ENCODE measurements at regions not wholly inside any gene's neighbourhood (a gene's known extent, or its start where the extent isn't known, plus 50 kb on each side); places are given as distances from the start of the nearest gene placed in this dataset.

DNA sequence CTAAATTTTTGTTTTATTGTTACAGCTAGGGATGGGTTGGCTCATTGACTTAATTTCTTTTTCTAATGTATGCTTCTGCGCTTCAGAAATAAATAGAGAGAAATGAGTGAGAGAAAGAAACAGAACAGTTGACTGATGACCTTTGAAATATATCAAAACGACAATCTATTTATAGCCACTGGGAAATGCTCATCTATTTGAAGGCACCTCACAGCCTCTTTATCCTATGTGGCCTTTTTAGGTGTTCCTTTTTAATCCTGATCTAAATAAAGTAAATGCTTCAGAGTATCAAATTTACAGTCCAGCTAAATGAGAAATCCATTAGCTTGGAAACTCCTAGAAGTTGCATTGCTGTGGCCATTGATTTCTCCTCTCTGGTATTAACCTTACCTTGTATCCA lies 943.5 kb upstream of the CITED2 start:
- DNase-seq, result no peak
- intact Hi-C loops (cut with DNase I), result no loop called here

DNA sequence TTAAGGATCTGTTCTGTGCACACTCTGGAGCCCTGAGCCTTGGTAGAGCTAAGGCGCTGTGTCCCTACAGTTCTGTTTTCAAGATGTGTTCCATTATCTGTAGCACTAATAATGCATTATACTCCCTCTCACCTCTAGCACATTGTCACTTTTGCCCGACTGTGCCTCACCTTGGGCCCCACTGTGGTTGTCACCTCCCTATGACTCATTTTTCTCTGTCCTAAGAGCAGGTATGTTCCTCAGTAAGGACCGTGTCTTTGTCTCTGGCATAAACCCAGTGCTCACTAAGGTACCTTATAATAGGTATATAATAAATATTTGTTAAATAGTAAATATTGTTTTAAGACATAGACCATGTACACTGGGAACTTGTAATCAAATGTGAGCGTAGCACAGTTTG lies 942.5 kb upstream of the CITED2 start:
- intact Hi-C loops (cut with DNase I), result no loop called here
- DNase-seq, result no peak

DNA sequence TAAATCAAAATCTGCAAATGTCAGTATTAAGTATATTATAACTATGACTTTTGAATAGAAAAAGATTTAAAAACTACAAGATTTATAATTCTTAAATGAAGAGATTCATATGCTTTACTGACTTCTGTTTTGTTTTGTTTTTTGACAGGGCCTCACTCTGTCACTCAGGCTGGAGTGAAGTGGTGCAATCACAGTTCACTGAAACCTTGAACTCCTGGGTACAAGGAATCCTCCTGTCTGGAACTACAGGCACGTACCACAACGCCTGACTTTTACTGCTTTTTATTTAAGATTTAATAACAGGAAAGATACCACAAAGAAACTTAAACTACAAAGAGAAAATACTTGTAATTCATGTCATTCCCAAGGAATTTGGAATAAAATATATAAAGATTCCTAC lies 940.2 kb upstream of the CITED2 start:
- DNase-seq, result no peak
- intact Hi-C loops (cut with DNase I), result no loop called here

DNA sequence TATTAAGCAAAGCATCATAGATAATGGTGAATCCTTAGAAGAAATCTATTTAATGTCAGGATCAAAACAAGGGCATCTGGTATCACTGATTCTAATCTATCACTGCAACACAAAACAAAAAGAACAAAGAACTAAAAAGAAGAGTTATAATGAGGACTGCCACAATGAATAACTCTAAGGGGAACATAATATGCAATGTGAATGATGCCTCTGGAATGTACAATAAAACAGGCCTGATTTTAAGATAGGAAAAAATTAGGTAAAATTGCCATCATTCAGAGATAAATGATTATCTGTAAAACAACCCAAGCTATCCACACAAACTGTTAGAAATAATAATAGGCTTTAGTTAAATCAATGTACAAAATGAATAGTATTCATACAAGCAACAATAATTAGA lies 936.7 kb upstream of the CITED2 start:
- DNase-seq, result no peak
- intact Hi-C loops (cut with DNase I), result no loop called here

DNA sequence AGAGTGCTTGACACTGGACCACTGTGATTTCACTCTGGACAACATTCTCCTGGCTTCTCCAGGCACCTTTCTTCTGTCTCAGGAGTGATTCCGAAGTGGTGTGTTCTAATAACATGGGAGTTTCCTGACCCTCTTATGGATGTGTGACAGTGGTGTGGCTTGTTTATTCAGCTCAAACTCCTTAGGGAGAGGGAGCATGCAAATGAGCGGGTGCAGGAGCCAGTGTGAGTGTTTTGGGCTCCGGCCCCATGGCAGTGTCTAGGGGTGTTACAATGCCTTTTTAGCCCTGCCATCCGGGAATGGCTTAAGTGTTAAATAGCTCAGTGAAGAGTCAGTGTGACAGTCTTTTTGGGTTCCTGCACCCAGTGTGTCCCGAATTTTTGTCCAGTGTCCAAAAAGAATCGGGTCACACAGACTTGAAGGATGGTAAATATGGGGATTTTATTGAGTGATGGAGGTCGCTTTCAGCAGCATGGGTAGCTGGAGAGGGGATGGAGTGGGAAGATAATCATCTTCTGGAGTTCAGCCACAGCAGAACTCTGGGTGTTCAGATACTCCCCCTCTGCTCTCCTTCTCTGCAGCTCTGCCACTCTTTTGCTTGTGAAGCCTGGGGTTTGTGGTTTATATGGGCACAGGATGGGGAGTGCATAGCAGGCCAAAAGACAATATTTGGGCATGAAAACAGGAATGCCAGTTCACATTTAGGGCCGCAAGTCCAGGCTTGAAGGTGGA lies 928.9 kb upstream of the CITED2 start:
- no peak for DNase-seq
- intact Hi-C loops (cut with DNase I), result no loop called here

DNA sequence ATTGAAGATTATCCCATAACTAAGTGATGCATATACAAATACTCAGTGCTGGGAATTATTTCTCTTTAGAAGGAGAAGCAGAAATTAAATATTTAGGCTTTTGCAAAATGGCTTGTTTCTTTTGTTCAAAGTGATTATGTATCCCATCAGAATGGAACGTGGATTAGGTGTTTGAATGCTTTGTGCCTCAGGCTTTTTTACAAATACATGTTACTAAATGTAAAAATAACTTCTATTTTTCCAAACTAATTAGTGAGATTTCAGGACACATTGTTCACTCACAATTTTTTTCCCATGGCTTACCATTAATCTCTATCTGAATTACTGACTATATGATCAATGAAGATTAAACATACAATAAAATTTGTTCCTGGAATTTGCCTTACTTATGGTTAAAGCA lies 925.9 kb upstream of the CITED2 start:
- intact Hi-C loops (cut with DNase I), result no loop called here
- no peak for DNase-seq

DNA sequence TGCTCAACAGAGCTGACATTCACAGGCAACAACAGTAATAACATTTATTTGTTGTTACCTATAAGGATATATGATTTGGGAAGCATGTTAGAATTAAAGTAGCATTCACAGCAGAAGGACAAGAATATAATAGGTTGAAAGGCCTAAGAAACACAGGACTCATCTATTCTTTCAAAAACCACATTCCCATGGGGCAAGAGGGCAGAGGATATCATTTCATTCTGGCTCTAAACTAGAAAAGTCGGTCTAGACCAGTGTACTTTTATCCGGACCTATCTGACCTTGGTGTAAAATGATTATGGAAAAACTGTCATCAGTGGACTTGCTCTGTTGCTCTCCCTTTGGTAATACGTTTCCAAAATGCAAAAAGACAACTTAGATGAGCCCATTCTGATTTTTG lies 914.7 kb upstream of the CITED2 start:
- intact Hi-C loops (cut with DNase I), result no loop called here
- no peak for DNase-seq

DNA sequence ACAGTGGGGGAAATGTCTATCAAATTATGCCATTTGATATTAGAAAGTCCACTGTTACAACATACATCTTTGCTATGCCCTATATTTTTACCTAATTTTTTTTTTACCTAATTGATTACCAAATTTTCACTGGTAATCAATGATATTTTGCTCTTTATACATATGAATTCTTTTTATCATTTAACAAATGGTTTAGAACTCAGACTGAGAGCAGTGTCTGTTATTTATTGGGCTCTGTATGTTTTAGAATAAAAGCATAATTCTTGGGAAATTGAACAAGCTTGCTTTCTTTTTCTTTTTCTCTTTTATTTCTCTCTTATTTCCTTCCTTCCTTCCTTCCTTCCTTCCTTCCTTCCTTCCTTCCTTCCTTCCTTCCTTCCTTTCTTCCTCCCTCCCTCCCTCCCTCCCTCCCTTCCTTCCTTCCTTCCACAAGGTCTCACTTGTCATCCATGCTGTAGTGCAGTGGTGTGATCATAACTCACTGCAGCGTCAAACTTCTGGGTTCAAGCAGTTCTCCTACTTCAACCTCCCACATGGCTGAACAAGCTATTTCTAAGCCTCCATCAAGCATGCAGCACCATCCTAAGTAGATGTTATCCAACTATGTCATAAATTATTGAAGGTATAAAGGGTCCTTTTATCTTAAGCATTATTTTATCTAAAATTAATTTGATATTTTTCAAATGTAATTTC lies 911.7 kb upstream of the CITED2 start:
- intact Hi-C loops (cut with DNase I), result no loop called here
- DNase-seq, result no peak

DNA sequence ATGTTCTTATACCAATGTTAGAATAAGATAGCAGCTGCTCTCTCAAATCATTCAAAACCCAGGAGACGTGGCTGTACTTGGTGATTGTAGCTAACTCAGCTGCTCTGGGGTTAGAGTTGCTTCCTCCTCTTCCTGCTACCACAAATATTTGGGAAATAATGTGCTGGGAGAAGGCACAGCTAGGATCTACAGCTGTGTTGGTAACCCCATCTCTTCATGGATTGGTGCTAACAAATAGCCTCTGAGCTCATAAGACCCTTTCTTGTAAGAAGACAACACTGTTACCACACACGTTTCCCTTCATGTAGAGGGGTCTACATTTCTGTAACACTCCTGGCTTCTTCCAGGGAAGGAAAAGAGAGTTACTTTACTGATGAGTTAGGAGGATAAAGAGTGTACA lies 911.0 kb upstream of the CITED2 start:
- intact Hi-C loops (cut with DNase I), result no loop called here
- no peak for DNase-seq

DNA sequence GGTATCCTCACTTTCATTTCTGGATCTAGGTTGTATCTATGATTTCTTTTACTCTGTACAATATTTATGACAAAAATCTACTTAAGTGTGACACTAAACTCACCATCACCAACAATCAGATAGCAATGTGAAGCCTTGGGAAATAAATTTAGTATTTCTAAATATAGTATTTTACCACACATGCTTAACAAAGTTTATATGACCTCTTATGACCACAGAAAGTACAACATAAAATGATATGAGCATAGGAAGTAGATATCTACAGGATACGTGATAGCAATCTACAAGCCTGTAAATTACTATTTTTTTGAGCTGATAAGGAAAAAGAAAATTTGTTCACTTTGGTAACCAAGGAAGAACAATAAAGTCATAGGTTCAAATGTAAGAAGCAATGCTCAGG lies 910.4 kb upstream of the CITED2 start:
- intact Hi-C loops (cut with DNase I), result no loop called here
- no peak for DNase-seq

DNA sequence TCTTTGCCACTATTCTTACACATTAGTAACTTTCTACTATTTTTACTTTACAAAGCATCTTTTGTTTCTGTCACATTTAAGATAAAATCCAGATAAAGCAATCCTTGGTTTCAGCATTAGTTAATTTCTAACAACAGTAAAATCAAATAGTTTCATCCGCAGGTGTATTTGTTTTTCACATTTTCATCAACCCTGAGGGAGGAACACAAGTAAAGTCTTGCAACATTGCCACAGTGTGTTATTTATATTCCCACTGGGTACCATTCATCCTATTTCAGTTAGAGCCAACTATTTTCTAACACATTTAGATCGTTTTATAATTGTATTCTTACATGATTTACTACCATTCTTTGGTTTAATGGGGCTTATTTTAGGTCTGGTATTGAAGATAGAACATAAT lies 908.7 kb upstream of the CITED2 start:
- intact Hi-C loops (cut with DNase I), result no loop called here
- DNase-seq, result no peak

DNA sequence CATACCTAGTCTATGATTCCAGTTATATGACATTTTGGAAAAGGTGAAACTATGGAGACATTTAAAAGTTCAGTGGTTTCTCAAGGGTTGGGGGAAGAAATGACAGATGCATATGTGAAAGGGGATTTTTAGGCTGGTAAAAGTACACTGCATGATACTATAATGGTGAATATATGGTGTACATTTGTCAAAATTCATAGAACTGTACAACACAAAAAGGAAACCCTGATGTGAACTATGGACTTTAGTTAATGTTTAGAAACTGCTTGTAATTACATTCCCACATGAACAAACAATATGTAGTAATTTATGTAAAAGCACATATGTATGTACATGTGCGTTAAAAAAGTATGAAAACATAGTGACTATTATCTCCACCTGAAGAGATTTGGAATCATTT lies 907.3 kb upstream of the CITED2 start:
- intact Hi-C loops (cut with DNase I), result no loop called here

DNA sequence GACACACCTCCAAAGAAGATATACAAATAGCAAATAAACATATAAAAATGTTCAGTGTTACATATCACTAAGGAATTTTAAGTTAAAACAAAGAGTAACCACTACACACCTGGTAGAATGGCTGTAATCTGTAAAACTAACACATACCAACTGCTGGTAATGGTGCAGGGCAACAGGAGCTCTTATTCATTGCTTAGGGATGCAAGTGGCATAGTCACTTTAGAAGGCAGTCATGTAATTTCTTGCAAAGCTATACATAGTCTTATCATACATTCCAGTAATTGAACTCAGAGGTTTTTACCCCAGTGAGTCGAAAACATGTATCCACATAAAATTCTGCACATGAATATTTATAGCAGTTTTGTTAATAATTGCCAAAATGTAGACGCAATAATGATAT lies 906.8 kb upstream of the CITED2 start:
- intact Hi-C loops (cut with DNase I), result no loop called here
- no peak for DNase-seq

More for the DNA sequence above, 907.3 kb upstream of the CITED2 start:
- DNase-seq, result no peak

DNA sequence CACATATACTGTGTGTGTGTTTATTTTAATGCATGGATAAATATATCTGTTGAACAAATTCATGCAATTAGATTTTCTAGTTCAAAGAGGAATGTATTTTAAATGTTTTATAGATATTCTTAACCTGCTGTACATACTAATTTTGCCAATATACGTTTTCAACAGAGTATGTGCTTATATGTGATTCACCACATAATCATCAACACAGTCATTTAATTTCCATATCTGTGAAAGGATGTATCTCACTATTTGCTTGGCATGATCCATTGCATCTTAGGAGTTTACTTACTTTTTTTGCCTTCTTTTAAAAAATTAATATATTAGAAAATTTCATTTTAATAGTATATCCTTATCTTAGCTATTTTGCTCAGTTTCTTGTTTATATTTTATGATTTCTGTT lies 902.3 kb upstream of the CITED2 start:
- DNase-seq, result no peak

DNA sequence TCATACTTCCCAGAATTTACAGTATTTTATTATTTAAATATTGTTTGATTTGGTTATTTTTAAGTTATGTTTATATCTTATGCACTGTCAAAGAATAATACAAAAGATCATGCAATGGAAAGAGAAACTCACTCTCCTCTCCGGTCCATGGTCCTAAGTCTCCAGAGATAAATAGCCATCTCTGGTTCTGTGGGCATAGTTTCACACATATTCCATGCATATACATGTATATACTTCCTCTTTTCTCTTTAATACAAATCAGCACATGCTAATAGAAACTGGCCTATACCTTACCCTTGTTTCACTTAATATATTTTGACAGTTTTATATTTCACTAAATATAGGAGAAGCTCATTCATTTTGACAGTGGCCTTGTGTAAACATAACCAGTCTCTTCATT lies 901.7 kb upstream of the CITED2 start:
- intact Hi-C loops (cut with DNase I), result no loop called here
- no peak for DNase-seq

More for the DNA sequence above, 902.3 kb upstream of the CITED2 start:
- intact Hi-C loops (cut with DNase I), result no loop called here

DNA sequence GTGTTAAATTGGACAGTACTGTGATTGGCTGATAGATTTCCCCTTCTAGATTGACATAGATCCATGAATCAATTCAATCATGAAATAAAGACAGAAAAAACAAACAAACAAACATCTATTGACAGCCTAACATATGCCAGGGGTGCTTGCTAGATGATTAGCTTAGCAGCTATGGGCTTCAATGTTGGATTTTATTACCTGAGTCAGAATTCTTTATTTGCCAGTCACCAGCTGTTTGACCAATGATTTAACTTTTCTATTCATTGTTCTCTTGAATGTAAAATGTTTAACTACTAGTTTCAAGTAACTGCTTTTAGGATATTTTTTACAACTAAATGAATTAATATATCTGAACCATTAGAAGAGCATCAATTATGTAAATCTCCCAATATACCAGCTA lies 901.3 kb upstream of the CITED2 start:
- DNase-seq, result no peak
- intact Hi-C loops (cut with DNase I), result no loop called here

DNA sequence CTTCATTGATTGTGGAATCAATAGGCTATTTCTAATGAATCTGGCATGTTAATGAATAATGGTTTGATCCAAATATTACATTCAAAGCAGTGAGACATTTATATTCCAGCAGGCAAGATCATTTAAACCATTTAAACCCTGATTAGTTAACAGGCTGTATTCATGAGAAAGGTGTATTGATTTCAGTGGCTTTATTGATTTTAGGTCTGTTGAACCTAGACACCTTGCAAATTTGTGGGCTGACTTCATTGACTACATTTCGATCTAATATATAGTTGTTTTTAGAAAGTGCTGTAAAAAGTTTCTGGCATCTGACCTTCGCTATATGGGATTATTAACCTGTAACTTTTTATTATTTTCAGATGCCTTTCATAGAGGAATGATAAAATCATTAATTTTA lies 900.1 kb upstream of the CITED2 start:
- DNase-seq, result no peak
- intact Hi-C loops (cut with DNase I), result no loop called here

DNA sequence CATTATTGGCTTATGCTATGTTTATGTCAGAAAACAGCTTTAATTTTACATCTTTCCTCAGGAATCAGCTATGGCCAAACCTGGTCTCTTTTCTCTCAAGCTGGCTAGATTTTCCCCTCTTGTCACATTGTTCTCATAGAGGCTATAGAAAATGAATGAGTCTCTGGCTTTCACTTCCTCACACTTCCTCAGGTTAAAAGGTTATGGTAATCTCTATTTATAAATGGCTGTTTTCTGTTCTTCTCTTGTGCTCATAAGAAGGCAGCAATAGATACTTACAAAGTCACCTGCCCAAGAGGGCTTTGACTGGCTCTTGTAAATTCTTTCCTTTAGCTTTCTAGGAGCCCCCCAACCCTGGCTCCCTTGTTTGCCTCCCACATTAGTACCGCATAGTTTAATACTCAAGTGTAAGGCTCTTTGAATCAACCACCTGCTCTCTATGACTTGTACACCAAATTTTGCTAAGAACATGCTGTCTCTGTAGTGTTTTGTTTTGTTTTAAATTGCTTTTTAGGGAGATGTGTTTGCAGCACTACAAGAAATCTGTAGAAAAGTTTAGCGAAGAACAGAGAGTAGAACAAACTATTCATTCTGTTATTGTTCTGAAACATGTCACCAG lies 897.4 kb upstream of the CITED2 start:
- intact Hi-C loops (cut with DNase I), result no loop called here
- DNase-seq, result no peak

DNA sequence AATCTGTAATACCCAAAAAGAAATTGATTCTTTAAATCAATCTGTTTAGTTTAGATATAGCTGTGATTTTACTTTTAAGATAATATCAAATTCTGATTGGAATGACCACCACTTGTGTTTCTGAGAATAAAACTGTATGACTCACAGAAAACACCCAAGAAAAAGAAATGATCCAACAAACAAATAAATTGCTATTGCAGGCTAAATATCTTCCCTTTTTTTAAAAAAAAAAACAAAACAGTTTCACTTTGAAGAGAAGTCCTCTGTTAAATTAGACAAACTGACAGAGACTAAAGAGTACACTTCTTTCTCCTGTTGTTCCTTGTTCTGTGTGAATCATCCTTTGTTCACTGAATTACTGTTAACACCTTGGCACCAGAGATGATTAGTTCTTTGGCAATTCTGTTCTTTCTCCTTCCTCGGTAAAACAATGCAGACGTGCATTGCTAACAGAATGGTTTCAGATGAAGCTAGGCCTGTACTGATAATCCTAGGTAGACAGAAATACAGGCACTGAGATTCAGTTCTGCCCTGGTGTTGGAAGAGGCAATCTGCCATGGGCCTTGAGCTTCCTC lies 895.2 kb upstream of the CITED2 start:
- no peak for DNase-seq
- intact Hi-C loops (cut with DNase I), result no loop called here

DNA sequence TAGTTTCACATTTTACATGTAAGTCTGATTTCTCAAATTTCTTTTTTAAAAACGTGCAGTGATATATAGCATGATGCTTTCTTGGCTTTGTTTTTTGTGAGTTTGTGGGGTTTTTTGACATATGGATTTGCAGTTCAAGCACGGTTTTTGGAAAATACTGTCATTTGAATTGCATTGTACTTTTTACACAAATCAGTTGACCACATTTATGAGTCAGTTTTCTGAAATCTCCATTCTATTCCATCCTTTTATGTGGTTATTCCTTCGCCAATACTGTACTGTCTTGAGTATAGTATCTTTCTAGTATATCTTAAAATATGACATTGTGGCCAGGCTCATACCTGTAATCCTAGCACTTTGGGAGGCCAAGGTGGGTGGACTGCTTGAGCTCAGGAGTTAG lies 890.0 kb upstream of the CITED2 start:
- intact Hi-C loops (cut with DNase I), result no loop called here
- no peak for DNase-seq

All from head of caudate nucleus (tissue), 42 donors.